Kidney (tissue), 13 donors: ENCODE measurements at regions not wholly inside any gene's neighbourhood (a gene's known extent, or its start where the extent isn't known, plus 50 kb on each side); places are given as distances from the start of the nearest gene placed in this dataset.

ENCODE experiments used
- DNase-seq, 5 donors: peaks; one replicate each; pipeline ENCODE4 v3.0.0-alpha.2; 2013 to 2020
- FAIRE-seq: peaks from 2 replicates; lab custom pipeline; 2012; peaks lifted over from hg19 to GRCh38; lab: Jason Lieb, UNC
- H3K27ac ChIP-seq, 2 donors: one replicate each; pipeline ENCODE4 v1.7.0; 2013; ENCODE audit warnings: low read depth in 2 of 2, low read length in 2 of 2, inconsistent platforms in 1 of 2
- H3K27me3 ChIP-seq: one replicate; pipeline ENCODE4 v1.7.1; 2013; ENCODE audit warnings: low read length, inconsistent platforms; ENCODE audit not compliant: control insufficient read depth, insufficient read depth
- H3K36me3 ChIP-seq, 3 donors: one replicate each; pipeline versions ENCODE4 v1.7.0 to v1.7.1; 2013; ENCODE audit warnings: low read length in 3 of 3, control low read depth in 1 of 3, inconsistent platforms in 1 of 3; ENCODE audit not compliant: insufficient read depth in 3 of 3, control insufficient read depth in 2 of 3
- H3K4me1 ChIP-seq, 3 donors: one replicate each; pipeline versions ENCODE4 v1.7.0 to v1.7.1; 2013; ENCODE audit warnings: low read length in 3 of 3, inconsistent platforms in 1 of 3, low read depth in 1 of 3; ENCODE audit not compliant: control insufficient read depth in 2 of 3, insufficient read depth in 2 of 3
- H3K4me3 ChIP-seq, 3 donors: one replicate each; pipeline versions ENCODE4 v1.7.0 to v1.8.1; 2013; ENCODE audit warnings: low read length in 3 of 3, control low read depth in 1 of 3, inconsistent platforms in 1 of 3
- H3K9ac ChIP-seq, 3 donors: one replicate each; pipeline versions ENCODE4 v1.7.0 to v1.7.1; 2013; ENCODE audit warnings: low read length in 3 of 3, control low read depth in 1 of 3, inconsistent platforms in 1 of 3
- H3K9me3 ChIP-seq, 3 donors: one replicate each; pipeline versions ENCODE4 v1.7.0 to v1.7.1; 2013; ENCODE audit warnings: low read length in 3 of 3, control low read depth in 1 of 3, inconsistent platforms in 1 of 3; ENCODE audit not compliant: control insufficient read depth in 2 of 3, insufficient read depth in 1 of 3
- intact Hi-C: fragments of 100-400 bp; cut with DNase I; formaldehyde crosslinking; loops from one replicate; pipeline ENCODE4 v1.11.1; 2022
- TF ChIP-seq, protein P1 (sequence below): IDR thresholded peaks from 3 replicates; pipeline ENCODE4 v1.5.1; 2012; ENCODE audit warnings: mild to moderate bottlenecking, moderate library complexity, borderline replicate concordance; ENCODE audit not compliant: insufficient read depth; ENCODE audit errors: extremely low read depth
- donor health status: control.
- donor health status: control.
- donor health status: control.
- donor health status: control.
- donor health status: control.
- donor health status: DM: yes; HTN: yes; CAD: no.
- donor health status: Normal renal cell carcinoma (clear cell type).

DNA sequence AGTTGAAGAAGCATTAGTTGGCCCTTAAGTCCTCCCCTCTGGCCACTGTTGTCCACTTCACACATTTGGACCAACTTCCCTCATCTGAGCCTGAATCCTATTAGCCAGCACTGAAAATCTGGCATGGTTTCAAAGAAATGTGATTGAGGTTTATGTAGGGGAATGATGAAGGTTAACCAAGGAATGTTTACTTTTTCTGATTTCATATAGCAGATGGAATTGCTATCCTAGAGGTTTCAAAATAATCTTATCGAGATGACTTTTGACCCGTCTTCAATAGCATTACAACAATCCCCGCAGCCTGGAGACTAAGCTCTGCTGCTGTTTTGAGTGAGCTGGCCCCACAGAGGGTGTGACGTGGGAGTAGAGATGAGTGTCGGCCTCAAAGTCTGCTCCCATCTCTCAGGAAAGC, 200.8 kb upstream of the IL12A start:
- DNase-seq (no peak), FAIRE-seq (no peak)
- Histone ChIP-seq H3K9me3 (no peaks in the 10 kb centered on the region), H3K9ac (no peak overlapping the region), H3K27ac (peak overlapping the region; percentile 47 to 66), H3K36me3 (no peaks in the 10 kb centered on the region), H3K4me1 (peaks cover 0 to 51% (median 0%) of the 10 kb centered on the region in 3 donors), H3K27me3 (no peaks in the 10 kb centered on the region), H3K4me3 (no peak overlapping the region)
- TF ChIP-seq, protein P1, sequence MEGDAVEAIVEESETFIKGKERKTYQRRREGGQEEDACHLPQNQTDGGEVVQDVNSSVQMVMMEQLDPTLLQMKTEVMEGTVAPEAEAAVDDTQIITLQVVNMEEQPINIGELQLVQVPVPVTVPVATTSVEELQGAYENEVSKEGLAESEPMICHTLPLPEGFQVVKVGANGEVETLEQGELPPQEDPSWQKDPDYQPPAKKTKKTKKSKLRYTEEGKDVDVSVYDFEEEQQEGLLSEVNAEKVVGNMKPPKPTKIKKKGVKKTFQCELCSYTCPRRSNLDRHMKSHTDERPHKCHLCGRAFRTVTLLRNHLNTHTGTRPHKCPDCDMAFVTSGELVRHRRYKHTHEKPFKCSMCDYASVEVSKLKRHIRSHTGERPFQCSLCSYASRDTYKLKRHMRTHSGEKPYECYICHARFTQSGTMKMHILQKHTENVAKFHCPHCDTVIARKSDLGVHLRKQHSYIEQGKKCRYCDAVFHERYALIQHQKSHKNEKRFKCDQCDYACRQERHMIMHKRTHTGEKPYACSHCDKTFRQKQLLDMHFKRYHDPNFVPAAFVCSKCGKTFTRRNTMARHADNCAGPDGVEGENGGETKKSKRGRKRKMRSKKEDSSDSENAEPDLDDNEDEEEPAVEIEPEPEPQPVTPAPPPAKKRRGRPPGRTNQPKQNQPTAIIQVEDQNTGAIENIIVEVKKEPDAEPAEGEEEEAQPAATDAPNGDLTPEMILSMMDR = no peak
- intact Hi-C loops = no loop called here

DNA sequence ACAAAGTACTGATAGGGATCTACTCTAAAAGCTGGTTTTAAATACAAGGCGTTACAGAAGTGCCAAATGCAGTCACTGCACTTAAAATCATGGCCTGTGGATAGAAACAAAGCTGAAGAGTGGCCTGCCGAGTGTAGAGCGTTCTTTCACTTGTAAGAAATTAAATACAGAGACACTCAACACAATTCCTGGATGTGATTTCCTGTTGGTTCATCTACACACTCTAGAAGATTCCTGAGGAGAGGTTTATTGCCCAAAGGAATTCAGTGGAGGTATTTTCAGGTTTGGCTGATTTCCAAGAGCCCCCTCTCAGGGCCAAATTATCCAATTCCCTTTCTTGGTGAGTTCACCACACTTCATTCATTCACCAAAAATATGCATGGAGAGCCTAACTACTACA, 200.3 kb upstream of the IL12A start:
- DNase-seq (no peak), FAIRE-seq (no peak)
- TF ChIP-seq, protein P1 = no peak
- Histone ChIP-seq H3K27me3 (no peaks in the 10 kb centered on the region), H3K4me3 (no peak overlapping the region), H3K9me3 (no peaks in the 10 kb centered on the region), H3K36me3 (no peaks in the 10 kb centered on the region), H3K9ac (no peak overlapping the region), H3K4me1 (peaks cover 0 to 51% (median 0%) of the 10 kb centered on the region in 3 donors), H3K27ac (peak overlapping the region; percentile 47 to 66)
- intact Hi-C loops = no loop called here

DNA sequence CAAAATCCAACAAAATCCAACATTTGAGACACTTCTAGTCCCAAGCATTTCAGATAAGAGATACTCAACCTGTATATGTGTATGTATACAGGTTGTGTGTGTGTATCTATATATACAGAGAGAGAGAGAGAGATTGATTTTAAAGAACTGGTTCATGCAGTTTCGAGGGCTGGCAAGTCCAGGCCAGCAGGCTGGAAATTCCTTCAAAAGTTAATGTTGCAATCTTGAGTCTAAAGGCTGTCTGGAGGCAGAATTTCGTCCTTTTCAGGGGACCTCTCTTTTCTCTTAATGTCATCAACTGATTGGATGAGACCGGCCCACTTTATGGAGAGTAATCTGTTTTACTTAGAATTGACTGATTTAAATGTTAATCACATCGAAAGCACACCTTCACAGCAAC, 199.6 kb upstream of the IL12A start:
- FAIRE-seq (no peak), DNase-seq (no peak)
- Histone ChIP-seq H3K4me3 (no peak overlapping the region), H3K27me3 (no peaks in the 10 kb centered on the region), H3K4me1 (peaks cover 0 to 44% (median 0%) of the 10 kb centered on the region in 3 donors), H3K9me3 (no peaks in the 10 kb centered on the region), H3K9ac (no peak overlapping the region), H3K27ac (peak overlapping the region; percentile 87), H3K36me3 (no peaks in the 10 kb centered on the region)
- TF ChIP-seq, protein P1 = no peak
- intact Hi-C loops = no loop called here
